SH-SY5Y (cell line): ENCODE measurements at regions not wholly inside any gene's neighbourhood (a gene's known extent, or its start where the extent isn't known, plus 50 kb on each side); places are given as distances from the start of the nearest gene placed in this dataset.

ENCODE experiments used
- GATA2 ChIP-seq: IDR thresholded peaks from 2 replicates; pipeline ENCODE4 v1.6.1; 2011; ENCODE audit warnings: mild to moderate bottlenecking, low read depth, low read length
- GATA3 ChIP-seq: IDR thresholded peaks from 2 replicates; pipeline ENCODE4 v1.6.1; 2011; ENCODE audit warnings: low read depth, mild to moderate bottlenecking, low read length, moderate library complexity

GRCh38 chr2:150109028-150109427, 378.4 kb downstream of the RND3 start:
- TF ChIP-seq GATA2 = no peak
- TF ChIP-seq GATA3 = no peak
